Left hindlimb (tissue), 1 donor: ENCODE measurements at regions not wholly inside any gene's neighbourhood (a gene's known extent, or its start where the extent isn't known, plus 50 kb on each side); places are given as distances from the start of the nearest gene placed in this dataset.

Experiments
- DNase-seq: peaks from one replicate; pipeline ENCODE4 v3.0.0-alpha.2; 2018

DNA sequence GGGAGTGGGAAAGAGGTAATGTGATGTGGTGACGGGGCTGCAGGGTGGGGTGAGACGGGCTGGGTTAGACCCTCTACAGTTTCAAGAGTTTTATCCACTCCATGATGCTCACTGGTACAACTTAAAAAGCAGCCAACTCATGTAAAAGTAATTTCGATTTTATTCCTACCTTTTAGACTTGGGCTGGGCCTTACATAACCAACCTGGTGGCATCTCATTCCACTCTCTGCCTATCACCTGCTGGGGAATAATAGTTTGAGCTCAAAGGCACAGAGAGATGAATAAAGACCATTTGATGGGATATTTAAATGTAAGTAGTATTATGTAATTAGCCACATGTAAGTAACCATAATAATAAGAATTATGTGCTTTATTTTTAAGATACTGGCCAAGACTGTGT lies 366.0 kb upstream of the RNF32 start:
- no peak for DNase-seq

GRCh38 chr7:156261581-156261980 lies 379.0 kb upstream of the RNF32 start:
- no peak for DNase-seq

DNA sequence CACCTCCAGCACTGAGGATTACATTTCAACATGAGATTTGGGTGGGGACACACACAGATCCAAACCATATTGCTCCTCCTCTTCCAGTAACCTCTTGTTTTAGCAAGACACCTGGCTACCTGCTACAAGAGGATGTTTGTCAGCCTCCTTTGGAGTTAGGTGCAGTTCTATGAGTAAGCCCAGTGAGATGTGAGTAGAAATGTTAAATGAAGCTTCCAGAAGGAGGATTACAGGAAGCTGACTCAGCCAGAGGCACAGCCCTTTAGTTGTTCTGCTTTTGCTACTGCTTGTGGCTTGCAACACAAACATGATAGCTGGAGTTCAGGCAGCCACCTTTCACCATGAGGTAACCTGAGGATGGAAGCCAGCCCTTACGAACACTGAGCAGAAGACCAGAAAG lies 382.7 kb upstream of the RNF32 start:
- no peak for DNase-seq

- DNase-seq = no peak
These were observed 384.9 kb upstream of the RNF32 start for GRCh38 chr7:156255635-156256034.

DNA sequence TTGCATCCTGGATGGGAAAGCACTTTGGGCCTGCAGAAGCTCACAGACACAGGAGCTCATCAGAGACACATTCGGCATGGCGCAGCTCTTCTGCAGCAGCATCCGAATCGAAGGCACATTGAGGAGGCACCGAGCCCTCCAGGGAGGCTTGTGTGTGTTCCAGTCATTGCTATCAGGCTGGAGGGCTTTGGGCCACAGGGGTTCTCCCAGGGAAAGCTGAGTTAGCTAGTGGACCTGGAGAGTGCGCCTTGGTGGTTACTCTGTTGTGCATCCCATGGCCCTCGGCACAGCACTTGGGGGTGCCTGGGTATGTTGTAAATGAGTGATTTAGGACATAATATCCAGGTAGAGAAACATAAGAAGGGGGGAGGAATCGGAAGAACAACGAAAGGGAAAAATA lies 388.7 kb upstream of the RNF32 start:
- DNase-seq = no peak

GRCh38 chr7:156240532-156240931 lies 400.0 kb upstream of the RNF32 start:
- no peak for DNase-seq

DNA sequence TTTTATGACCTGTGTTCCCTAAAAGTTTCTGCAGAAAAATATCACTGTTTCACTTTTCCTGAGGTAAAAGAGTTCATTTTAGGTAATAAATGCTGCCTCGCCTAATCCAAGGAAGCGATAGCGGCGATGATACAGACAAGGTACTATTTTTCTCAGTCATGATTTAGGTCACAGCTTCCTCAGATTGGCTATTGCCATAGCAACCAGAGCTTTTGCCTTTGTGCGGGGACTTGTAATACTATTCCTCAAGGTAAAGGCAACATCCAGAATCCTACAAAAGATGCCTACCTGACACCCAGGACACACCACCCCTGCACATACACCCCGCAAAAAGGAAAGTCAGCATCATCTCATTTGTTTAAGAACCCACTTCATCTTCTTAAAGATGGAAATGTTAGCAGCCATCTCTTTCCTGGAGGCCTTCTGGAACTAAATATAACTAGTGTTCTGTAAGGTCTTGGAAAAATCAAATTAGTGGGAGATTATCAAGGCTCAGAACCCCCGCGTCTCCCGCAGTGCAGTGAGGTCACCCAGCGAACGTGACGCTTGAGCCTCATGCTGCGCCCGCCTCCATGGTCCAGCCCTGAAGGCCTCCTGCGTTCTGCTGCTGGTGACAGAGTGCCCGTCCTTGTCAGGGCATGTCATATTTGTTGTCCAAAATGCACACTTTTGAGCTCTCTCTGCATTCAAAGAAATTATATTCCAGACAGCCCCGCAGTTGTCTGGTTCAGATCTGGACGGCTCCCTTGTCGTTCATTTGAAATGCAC lies 402.0 kb upstream of the RNF32 start:
- DNase-seq = no peak

- DNase-seq = no peak
These were observed 403.0 kb upstream of the RNF32 start for GRCh38 chr7:156237614-156238013.

DNA sequence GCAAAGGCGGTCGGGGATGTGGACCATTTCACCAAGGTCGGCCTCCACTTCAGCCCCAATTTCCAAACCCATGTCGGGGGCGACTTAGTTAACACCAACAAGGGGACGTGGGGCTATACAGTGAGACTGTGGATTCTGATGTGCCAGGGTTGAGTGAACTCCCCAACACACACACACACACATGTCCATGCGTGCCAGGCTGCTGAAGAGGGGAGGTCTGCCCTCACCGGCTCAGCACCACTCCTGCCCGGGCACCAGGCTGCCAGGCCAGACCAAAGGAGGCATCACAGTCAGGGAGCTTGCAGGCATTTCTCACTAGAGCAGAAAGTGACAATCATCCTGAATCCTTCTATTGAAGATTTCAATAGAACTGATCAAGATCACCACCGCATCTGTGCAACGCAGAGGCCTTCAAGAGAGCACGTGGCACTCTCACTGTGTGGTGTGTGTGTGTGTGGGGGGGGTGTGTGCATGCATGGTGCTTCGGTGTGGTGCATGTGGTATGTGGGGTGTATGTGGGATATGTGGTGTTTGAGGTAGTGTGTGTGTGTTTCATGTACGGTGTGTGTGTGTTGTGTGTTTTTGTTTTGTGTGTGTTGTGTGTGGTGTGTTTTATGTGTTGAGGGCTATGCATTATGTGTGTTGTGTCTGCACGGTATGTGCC lies 403.5 kb upstream of the RNF32 start:
- no peak for DNase-seq

DNA sequence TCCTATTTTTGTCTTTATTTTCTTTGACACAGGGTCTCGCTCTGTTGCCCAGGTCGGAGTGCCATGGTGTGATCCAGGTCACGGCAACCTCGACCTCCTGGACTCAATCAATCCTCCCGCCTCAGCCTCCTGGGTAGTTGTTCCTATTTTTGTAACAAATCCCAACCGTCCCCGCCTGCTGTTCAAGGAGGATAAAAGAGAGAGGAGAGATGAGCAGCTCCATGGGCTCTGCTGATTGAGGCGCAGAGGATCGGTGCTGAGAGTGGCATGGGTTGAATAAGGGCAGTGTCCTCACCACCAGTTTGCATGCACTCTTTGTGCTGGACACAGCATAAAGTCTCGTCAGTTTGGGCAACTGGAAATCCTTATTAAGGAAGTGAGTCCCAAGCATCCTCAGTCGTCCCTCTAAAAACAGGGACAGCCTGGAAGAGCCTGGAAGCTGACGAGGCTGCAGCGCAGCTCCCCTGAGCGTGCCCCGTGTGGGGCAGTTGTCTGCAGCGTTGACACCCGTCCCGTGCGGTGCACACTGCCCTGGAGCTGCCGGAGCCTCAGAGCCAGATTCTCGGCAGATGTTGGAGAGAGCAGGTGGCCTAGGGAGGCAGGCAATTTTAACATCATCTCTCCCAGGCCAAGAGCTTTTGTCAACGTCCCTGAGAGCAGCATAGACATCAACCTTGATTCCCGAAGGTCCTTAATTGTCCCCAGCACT lies 404.2 kb upstream of the RNF32 start:
- DNase-seq = no peak

DNA sequence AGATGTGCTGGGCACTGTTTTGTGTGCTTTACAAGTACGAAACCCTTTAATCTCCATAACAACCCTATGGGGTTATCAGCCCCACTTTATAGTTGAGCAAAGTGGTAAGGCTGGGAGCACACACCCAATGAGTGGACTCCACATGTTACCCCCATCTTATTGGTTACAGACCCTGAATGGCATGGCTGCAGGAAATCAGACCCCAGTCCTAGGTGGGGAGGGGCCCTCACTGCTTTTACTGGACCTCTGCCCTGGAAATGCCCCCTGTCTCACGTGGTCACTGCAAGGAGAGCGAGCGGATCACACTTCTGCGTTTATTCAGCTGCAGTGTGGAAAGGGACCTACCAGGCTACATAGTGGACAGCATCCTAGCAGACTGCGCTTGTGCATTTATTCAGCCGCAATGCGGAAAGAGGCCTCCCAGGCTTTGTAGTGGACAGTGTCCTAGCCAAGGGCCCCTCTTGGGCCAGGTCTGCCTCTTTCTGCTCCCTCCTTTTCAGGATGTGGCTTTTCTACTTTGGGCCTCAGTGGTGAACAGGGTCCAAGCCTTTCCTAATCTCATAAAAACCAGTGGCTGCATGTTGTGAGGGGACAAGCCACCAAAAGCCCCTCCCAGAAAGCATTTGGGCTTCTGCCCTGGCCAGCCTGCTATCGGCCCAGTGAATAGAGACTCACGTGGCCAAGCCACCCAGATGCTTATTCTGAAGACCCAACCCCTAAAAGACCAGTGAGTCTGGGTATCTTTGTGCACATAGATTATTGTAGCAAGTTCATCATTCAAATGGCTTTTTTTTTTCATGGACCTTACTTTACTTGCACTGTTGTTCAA lies 405.7 kb upstream of the RNF32 start:
- no peak for DNase-seq

DNA sequence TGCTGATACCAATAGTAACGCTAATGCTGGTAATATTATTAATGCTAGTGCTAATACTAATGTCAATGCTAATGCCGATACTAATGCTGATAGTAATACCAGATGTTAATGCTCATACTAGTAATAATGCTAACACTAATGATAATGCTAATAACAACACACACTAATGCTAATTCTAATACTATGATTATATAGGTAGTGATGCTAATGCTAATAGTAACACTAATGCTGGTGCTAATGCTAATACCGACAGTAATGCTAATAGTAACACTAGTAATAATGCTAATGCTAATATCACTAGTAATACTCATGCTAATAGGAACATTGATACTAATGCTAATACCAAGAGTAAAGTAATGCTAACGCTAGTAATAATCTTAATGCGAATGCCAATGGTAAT lies 406.4 kb upstream of the RNF32 start:
- no peak for DNase-seq

GRCh38 chr7:156232931-156233705 lies 407.5 kb upstream of the RNF32 start:
- no peak for DNase-seq

GRCh38 chr7:156230576-156230975 lies 410.0 kb upstream of the RNF32 start:
- DNase-seq = no peak

DNA sequence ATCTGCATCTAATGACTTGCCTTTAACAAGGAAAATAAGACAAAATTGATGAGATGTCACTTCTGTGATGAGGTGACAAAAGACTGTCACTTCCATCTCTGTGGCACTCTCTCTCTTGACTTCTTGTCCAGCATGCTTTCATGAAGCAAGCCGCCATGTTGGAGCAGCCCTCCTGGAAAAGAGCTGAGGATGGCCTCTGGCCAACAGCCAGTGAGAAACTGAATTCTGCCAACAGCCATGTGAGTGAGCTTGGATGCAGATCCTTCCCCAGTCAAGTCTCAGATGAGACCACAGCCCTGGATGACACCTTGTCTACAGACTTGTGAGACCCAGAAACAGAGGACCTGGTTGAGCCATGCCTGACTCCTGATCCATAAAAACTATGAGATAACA lies 412.6 kb upstream of the SHH start:
- DNase-seq = no peak

GRCh38 chr7:156223935-156224832 lies 411.9 kb upstream of the SHH start:
- DNase-seq = no peak

DNA sequence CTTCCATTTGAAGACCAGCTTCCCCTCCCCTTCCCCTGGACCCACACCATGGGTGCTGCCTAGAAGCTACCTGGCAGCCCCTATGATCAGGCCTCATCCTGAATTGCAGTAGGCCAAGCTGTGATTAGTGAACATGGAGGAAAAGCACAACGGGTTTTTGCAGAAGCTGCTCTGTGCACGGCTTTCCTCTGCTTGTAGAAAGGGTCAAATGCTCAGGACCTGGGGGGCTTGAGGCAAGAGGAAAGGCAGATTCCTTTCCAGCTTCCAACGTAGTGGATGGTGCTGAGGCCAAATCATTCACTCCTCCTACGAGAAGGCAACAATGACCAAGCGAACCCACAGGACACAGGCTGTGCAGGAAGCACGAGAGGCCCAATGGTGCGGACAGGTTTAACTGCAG lies 410.3 kb upstream of the SHH start:
- DNase-seq = no peak

DNA sequence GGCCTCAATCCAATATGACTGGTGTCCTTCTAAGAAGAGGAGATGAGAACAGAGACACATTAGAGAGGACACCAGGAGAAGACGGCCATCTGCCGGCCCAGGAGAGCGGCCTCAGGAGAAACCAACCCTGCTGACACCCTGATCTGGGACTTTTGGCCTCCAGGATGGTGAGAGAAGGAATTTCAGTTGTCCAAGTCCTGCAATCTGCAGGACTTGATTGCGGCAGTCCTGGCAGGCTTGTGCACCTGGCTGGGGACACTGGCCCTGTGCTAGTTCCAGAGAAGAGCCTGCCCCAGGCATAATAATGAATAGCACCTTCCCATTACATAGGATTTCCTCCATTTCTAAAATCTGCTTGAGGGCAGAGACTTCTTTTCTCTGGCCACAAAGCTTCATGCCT lies 409.9 kb upstream of the SHH start:
- DNase-seq = no peak

DNA sequence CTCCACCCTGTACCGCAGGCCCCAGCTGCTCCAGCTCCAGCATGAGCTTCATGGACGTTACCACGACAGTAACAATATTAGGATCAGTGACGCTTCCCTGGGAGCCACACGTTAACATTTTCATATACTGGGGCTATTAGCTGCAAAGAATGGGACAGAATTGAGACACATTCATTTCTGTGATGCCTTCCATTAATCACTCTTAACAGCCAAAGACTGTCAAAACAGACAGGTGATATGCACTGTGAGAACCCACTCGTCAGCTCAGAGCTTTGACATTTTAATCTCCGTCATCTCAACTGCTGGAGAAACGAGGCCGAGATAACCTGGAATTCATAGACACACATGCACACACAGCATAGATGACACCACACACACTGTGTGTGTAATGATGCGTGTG lies 408.4 kb upstream of the SHH start:
- DNase-seq = no peak

DNA sequence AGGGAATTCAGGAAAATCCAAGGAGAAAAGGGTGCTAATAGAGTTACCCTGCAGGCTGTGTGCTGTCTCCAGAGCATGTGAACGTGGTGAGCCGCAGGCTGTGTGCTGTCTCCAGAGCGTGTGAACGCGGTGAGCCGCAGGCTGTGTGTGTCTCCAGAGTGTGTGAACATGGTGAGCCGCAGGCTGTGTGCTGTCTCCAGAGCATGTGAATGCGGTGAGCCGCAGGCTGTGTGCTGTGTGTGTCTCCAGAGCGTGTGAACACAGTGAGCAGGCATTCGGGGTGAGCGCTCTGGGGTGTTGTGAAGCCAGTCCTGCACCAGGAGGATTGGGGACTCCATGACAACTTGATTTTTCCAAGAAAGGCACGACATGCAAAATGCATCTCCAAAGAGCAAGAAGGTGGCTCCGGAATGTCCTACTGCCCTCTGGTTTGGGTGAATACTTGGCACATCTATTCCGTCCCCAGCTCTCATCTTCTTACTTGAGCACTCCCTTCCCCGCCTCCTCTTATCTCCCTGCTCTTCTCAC lies 407.9 kb upstream of the SHH start:
- no peak for DNase-seq
